Esophagus squamous epithelium (tissue), 5 donors: ENCODE measurements at regions not wholly inside any gene's neighbourhood (a gene's known extent, or its start where the extent isn't known, plus 50 kb on each side); places are given as distances from the start of the nearest gene placed in this dataset.

Source experiments
- DNase-seq: peaks from one replicate; lab custom pipeline; 2025; lab: John Stamatoyannopoulos, UW
- H3K27ac ChIP-seq, 4 donors: fragments of 200-600 bp; sonication (generic); one replicate each; pipeline ENCODE4 v1.5.1; 2016 to 2019; ENCODE audit warnings: mild to moderate bottlenecking in 1 of 4
- H3K27me3 ChIP-seq, 4 donors: fragments of 200-600 bp; sonication (generic); 1 replicate in 3 of 4; 2 replicates in 1 of 4; pipeline versions ENCODE4 v1.5.1 to v1.6.0; 2017 to 2021; ENCODE audit warnings: antibody characterized with exemption in 1 of 4
- H3K36me3 ChIP-seq, 3 donors: fragments of 200-600 bp; sonication (generic); one replicate each; pipeline ENCODE4 v1.5.1; 2016 to 2019
- H3K4me1 ChIP-seq, 3 donors: fragments of 200-600 bp; sonication (generic); one replicate each; pipeline ENCODE4 v1.5.1; 2017 to 2019
- H3K4me3 ChIP-seq, 4 donors: fragments of 200-600 bp; sonication (generic); 1 replicate in 3 of 4; 2 replicates in 1 of 4; pipeline ENCODE4 v1.5.1; 2016 to 2019; ENCODE audit warnings: mild to moderate bottlenecking in 2 of 4, moderate library complexity in 1 of 4
- H3K9me3 ChIP-seq, 3 donors: fragments of 200-600 bp; sonication (generic); one replicate each; pipeline ENCODE4 v1.5.1; 2016 to 2019
- POLR2A ChIP-seq, 4 donors: fragments of 450-650 bp; IDR thresholded peaks; one replicate each; pipeline ENCODE4 v1.6.1; 2017; ENCODE audit warnings: antibody characterized with exemption in 4 of 4, mild to moderate bottlenecking in 4 of 4, moderate library complexity in 3 of 4
- WGBS, 2 donors: methylation state at CpG; one replicate each; pipeline ENCODE4 v1.1.5; 2018; 5-methylcytosine and 5-hydroxymethylcytosine counted together
- intact Hi-C: fragments of 100-400 bp; cut with DNase I; formaldehyde crosslinking; loops from one replicate; pipeline ENCODE4 v1.15.0; 2022
- TF ChIP-seq, protein P1 (sequence below), 6 experiments: fragments of 450-650 bp in 4 of 6; fragments of 200-600 bp in 2 of 6; sonication (generic) in 2 of 6; IDR thresholded peaks; one replicate each; pipeline ENCODE4 v1.5.1; 2016 to 2019; ENCODE audit warnings: antibody characterized with exemption in 6 of 6, mild to moderate bottlenecking in 4 of 6, moderate library complexity in 4 of 6
- donor health status: DM: yes; HTN: yes; CAD: no.

DNA sequence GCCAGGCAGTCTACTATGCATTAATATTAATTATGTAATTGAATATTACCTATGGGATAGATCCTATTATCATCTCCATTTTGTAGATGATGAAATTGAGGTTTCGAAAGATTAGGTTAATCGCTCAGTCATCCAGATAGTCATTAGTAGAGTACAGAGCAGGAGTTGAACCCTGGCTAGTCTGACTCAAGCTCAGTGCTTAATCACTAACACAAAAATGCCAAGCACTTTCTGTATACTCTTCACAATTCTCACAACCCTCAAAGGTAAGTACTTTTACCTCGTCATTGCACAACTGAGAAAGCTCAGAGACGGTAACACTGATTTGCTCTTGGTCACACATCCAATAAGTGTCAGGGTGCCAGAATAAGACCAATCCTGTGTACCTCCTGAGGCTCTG is 280.2 kb upstream of the PLXNA2 start:
- DNase-seq, result no peak
- no peak for TF ChIP-seq POLR2A (IDR thresholded peaks at IDR 0.05)
- TF ChIP-seq, protein P1, sequence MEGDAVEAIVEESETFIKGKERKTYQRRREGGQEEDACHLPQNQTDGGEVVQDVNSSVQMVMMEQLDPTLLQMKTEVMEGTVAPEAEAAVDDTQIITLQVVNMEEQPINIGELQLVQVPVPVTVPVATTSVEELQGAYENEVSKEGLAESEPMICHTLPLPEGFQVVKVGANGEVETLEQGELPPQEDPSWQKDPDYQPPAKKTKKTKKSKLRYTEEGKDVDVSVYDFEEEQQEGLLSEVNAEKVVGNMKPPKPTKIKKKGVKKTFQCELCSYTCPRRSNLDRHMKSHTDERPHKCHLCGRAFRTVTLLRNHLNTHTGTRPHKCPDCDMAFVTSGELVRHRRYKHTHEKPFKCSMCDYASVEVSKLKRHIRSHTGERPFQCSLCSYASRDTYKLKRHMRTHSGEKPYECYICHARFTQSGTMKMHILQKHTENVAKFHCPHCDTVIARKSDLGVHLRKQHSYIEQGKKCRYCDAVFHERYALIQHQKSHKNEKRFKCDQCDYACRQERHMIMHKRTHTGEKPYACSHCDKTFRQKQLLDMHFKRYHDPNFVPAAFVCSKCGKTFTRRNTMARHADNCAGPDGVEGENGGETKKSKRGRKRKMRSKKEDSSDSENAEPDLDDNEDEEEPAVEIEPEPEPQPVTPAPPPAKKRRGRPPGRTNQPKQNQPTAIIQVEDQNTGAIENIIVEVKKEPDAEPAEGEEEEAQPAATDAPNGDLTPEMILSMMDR (IDR thresholded peaks at IDR 0.05), result no peak
- no peaks in the 10 kb centered on the region for H3K9me3 ChIP-seq
- no peak overlapping the region for H3K27ac ChIP-seq
- H3K4me1 ChIP-seq, result no peaks in the 10 kb centered on the region
- no peaks in the 10 kb centered on the region for H3K36me3 ChIP-seq
- WGBS, 2 donors, result 82 to 84% methylated on average over 4 of the region's 4 CpGs
- intact Hi-C loops, result no loop called here
- H3K4me3 ChIP-seq, result no peak overlapping the region
- H3K27me3 ChIP-seq, result peaks cover 0 to 9% (median 0%) of the 10 kb centered on the region in 4 donors

DNA sequence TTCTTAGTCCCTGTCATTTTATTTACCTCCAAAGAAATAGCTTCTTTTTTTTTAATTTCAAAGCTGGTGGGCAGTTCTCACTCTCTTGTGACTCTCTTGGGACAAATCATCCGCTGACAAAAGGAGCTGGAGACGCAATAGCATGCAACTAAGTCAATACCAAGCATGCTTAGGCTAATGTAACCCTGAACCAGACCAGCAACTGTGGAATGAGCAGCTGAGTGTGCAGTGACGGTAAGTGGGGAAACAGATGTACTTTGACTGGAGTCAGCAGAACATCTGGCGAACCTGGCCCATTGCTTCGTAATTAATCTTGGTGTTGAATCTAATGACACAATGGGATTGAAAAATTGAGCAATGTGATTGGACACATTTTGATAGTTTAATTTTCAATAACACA is 280.7 kb upstream of the PLXNA2 start:
- WGBS, 2 donors, result 79 to 89% methylated on average over 4 to 5 of the region's 5 CpGs
- Histone ChIP-seq H3K36me3 (no peaks in the 10 kb centered on the region), H3K4me3 (no peak overlapping the region), H3K4me1 (no peaks in the 10 kb centered on the region), H3K27me3 (peaks cover 0 to 10% (median 0%) of the 10 kb centered on the region in 4 donors), H3K27ac (no peak overlapping the region), H3K9me3 (no peaks in the 10 kb centered on the region)
- DNase-seq, result no peak
- TF ChIP-seq POLR2A (IDR thresholded peaks at IDR 0.05), result no peak
- TF ChIP-seq, protein P1 (IDR thresholded peaks at IDR 0.05), result no peak
- intact Hi-C loops, result no loop called here

- intact Hi-C loops, result no loop called here
- H3K36me3 ChIP-seq, result no peaks in the 10 kb centered on the region
- no peak for DNase-seq
- H3K27me3 ChIP-seq, result peaks cover 0 to 15% (median 0%) of the 10 kb centered on the region in 4 donors
- no peak overlapping the region for H3K4me3 ChIP-seq
- no peaks in the 10 kb centered on the region for H3K4me1 ChIP-seq
- H3K27ac ChIP-seq, result no peak overlapping the region
- H3K9me3 ChIP-seq, result no peaks in the 10 kb centered on the region
- TF ChIP-seq, protein P1 (IDR thresholded peaks at IDR 0.05), result no peak
- TF ChIP-seq POLR2A (IDR thresholded peaks at IDR 0.05), result no peak
- WGBS, 2 donors, result 54 to 62% methylated on average over 3 of the region's 3 CpGs
Measured at GRCh38 chr1:208525417-208525816, 281.2 kb upstream of the PLXNA2 start.

- Histone ChIP-seq H3K4me1 (no peaks in the 10 kb centered on the region), H3K9me3 (no peaks in the 10 kb centered on the region), H3K36me3 (no peaks in the 10 kb centered on the region), H3K27me3 (peaks cover 0 to 22% (median 0%) of the 10 kb centered on the region in 4 donors), H3K4me3 (no peak overlapping the region), H3K27ac (no peak overlapping the region)
- intact Hi-C loops, result no loop called here
- no peak for TF ChIP-seq POLR2A (IDR thresholded peaks at IDR 0.05)
- TF ChIP-seq, protein P1 (IDR thresholded peaks at IDR 0.05), result no peak
- WGBS, 2 donors, result 90 to 100% methylated on average over 1 to 2 of the region's 2 CpGs
- DNase-seq, result no peak
Measured at GRCh38 chr1:208526613-208527125, 282.5 kb upstream of the PLXNA2 start.

GRCh38 chr1:208527156-208527555 is 283.0 kb upstream of the PLXNA2 start:
- DNase-seq, result no peak
- 80 to 86% methylated on average over 5 of the region's 5 CpGs for WGBS, 2 donors

More at GRCh38 chr1:208527156-208527555, 283.0 kb upstream of the PLXNA2 start:
- H3K4me1 ChIP-seq, result no peaks in the 10 kb centered on the region
- H3K36me3 ChIP-seq, result no peaks in the 10 kb centered on the region
- H3K9me3 ChIP-seq, result no peaks in the 10 kb centered on the region
- TF ChIP-seq, protein P1 (IDR thresholded peaks at IDR 0.05), result no peak
- TF ChIP-seq POLR2A (IDR thresholded peaks at IDR 0.05), result no peak
- H3K27ac ChIP-seq, result no peak overlapping the region
- peaks cover 0 to 22% (median 0%) of the 10 kb centered on the region in 4 donors for H3K27me3 ChIP-seq
- intact Hi-C loops, result no loop called here
- no peak overlapping the region for H3K4me3 ChIP-seq
